ENCODE measurements at regions not wholly inside any gene's neighbourhood (a gene's known extent, or its start where the extent isn't known, plus 50 kb on each side); places are given as distances from the start of the nearest gene placed in this dataset.

- TF ChIP-seq CTCF (IDR thresholded peaks at IDR 0.05): no peak
- no peak for TF ChIP-seq ZFX (IDR thresholded peaks at IDR 0.05; ENCODE audit: borderline replicate concordance)
Measured at GRCh38 chr21:38095220-38095619, 161.6 kb upstream of the KCNJ15 start.

Measured in 22Rv1 (cell line).